Endothelial cell of umbilical vein (primary cell): ENCODE measurements at regions not wholly inside any gene's neighbourhood (a gene's known extent, or its start where the extent isn't known, plus 50 kb on each side); places are given as distances from the start of the nearest gene placed in this dataset.

Experiments used
- BruUV-seq: library from RNA; stranded (reverse); fragments of 400-500 nt; replicated peaks from 2 replicates; lab custom pipeline; 2021; lab: Mats Ljungman, UMichigan
- CTCF ChIA-PET: fragments of 300-600, 350-600 bp; sonication (Branson Sonifier 250); formaldehyde crosslinking; loops from one replicate; lab custom pipeline; 2021; ENCODE audit warnings: antibody characterized with exemption, inconsistent platforms; lab: Charles Lee
- POLR2A ChIA-PET: fragments of 300-600, 350-600 bp; sonication (Branson Sonifier 250); formaldehyde crosslinking; loops from one replicate; lab custom pipeline; 2021; ENCODE audit warnings: antibody characterized with exemption, inconsistent platforms; lab: Charles Lee
- DNase-seq: peaks from one replicate; pipeline ENCODE4 v3.0.0-alpha.2; 2011; ENCODE audit warnings: low read depth, low spot score
- FAIRE-seq: peaks from 2 replicates; lab custom pipeline; 2011; peaks lifted over from hg19 to GRCh38; lab: Jason Lieb, UNC
- H2AFZ ChIP-seq: 2 replicates; pipeline ENCODE4 v1.6.0; 2012; ENCODE audit warnings: low read depth, low read length, control low read depth, inconsistent platforms
- H3K27ac ChIP-seq: 2 replicates; pipeline ENCODE4 v1.5.1; 2011; ENCODE audit warnings: low read depth, mild to moderate bottlenecking, control low read depth, low read length, moderate library complexity; ENCODE audit not compliant: insufficient read depth
- H3K27me3 ChIP-seq, 2 experiments: 2 replicates each; pipeline versions ENCODE4 v1.6.0 to v1.6.1; 2011; ENCODE audit warnings: low read length in 2 of 2, mixed read lengths in 1 of 2; ENCODE audit not compliant: control insufficient read depth in 2 of 2, insufficient read depth in 2 of 2
- H3K36me3 ChIP-seq, 2 experiments: 2 replicates in 1 of 2; 3 replicates in 1 of 2; pipeline ENCODE4 v1.5.1; 2011; ENCODE audit warnings: low read length in 2 of 2, mild to moderate bottlenecking in 1 of 2, moderate library complexity in 1 of 2; ENCODE audit not compliant: control insufficient read depth in 2 of 2, insufficient read depth in 2 of 2; ENCODE audit errors: extremely low read depth in 1 of 2
- H3K4me1 ChIP-seq: 3 replicates; pipeline ENCODE4 v1.5.1; 2011; ENCODE audit warnings: mild to moderate bottlenecking, low read length; ENCODE audit not compliant: control insufficient read depth, insufficient read depth; ENCODE audit errors: extremely low read depth
- H3K4me2 ChIP-seq: 2 replicates; pipeline ENCODE4 v1.6.1; 2011; ENCODE audit warnings: low read length, control low read depth, mixed read lengths; ENCODE audit not compliant: insufficient read depth
- H3K4me3 ChIP-seq, 3 experiments: fragments of 200-600 bp in 1 of 3; sonication (generic), shearing (Covaris generic) in 1 of 3; replicated peaks in 1 of 3; 2 replicates each; pipeline ENCODE4 v1.5.1; 2011 to 2016; ENCODE audit warnings: control low read depth in 3 of 3, low read length in 3 of 3, mild to moderate bottlenecking in 2 of 3, inconsistent platforms in 1 of 3, low read depth in 1 of 3, moderate library complexity in 1 of 3; ENCODE audit not compliant: insufficient read depth in 1 of 3
- H3K79me2 ChIP-seq: 2 replicates; pipeline ENCODE4 v1.6.0; 2012; ENCODE audit warnings: low read length, inconsistent platforms; ENCODE audit not compliant: control insufficient read depth, insufficient read depth
- H3K9ac ChIP-seq: replicated peaks from 2 replicates; pipeline ENCODE3; 2011; ENCODE audit warnings: low read length, control low read depth; ENCODE audit not compliant: insufficient read depth; ENCODE audit errors: extremely low read depth
- H3K9me1 ChIP-seq: replicated peaks from 3 replicates; pipeline ENCODE4 v1.6.0; 2011; ENCODE audit warnings: mild to moderate bottlenecking, low read length; ENCODE audit not compliant: control insufficient read depth, insufficient read depth; ENCODE audit errors: extremely low read depth
- H3K9me3 ChIP-seq: replicated peaks from 2 replicates; pipeline ENCODE4 v1.5.1; 2012; ENCODE audit warnings: low read length, inconsistent platforms; ENCODE audit not compliant: control insufficient read depth, insufficient read depth
- H4K20me1 ChIP-seq: replicated peaks from 2 replicates; pipeline ENCODE3; 2011; ENCODE audit warnings: mild to moderate bottlenecking, low read length; ENCODE audit not compliant: control insufficient read depth, insufficient read depth; ENCODE audit errors: extremely low read depth
- CTCF ChIP-seq, 2 donors: IDR thresholded peaks; 1 replicate in 1 of 2; 2 replicates in 1 of 2; pipeline ENCODE4 v1.5.1; 2011; ENCODE audit warnings: low read length in 2 of 2, mild to moderate bottlenecking in 2 of 2, moderate library complexity in 2 of 2, control low read depth in 1 of 2, inconsistent platforms in 1 of 2, low read depth in 1 of 2; ENCODE audit not compliant: insufficient read depth in 1 of 2; ENCODE audit errors: extremely low read depth in 1 of 2
- EZH2 ChIP-seq: IDR thresholded peaks from 2 replicates; pipeline ENCODE4 v1.6.1; 2012; ENCODE audit warnings: borderline replicate concordance, low read depth, mild to moderate bottlenecking, moderate library complexity, low read length, inconsistent platforms; ENCODE audit not compliant: severe bottlenecking
- FOS ChIP-seq: IDR thresholded peaks from 2 replicates; pipeline ENCODE4 v1.6.1; 2011; ENCODE audit warnings: mild to moderate bottlenecking, low read length, moderate library complexity, borderline replicate concordance; ENCODE audit not compliant: insufficient read depth
- GATA2 ChIP-seq: IDR thresholded peaks from 2 replicates; pipeline ENCODE4 v1.7.0; 2011; ENCODE audit warnings: low read depth, mild to moderate bottlenecking, moderate library complexity, mixed read lengths, low read length; ENCODE audit not compliant: insufficient read length, insufficient read depth
- JUN ChIP-seq: IDR thresholded peaks from 2 replicates; pipeline ENCODE4 v1.6.1; 2011; ENCODE audit warnings: borderline replicate concordance, low read depth; ENCODE audit not compliant: insufficient read length, insufficient read depth
- MAX ChIP-seq: IDR thresholded peaks from 2 replicates; pipeline ENCODE4 v1.6.1; 2011; ENCODE audit not compliant: insufficient read depth, insufficient read length
- MYC ChIP-seq: IDR thresholded peaks from one replicate; pipeline ENCODE4 v1.6.1; 2011; ENCODE audit warnings: mild to moderate bottlenecking, low read depth, low read length
- POLR2A ChIP-seq: IDR thresholded peaks from 2 replicates; pipeline ENCODE4 v1.6.1; 2012; ENCODE audit warnings: low read depth, mild to moderate bottlenecking, control low read depth, low read length
- POLR2AphosphoS5 ChIP-seq: IDR thresholded peaks from 2 replicates; pipeline ENCODE4 v1.6.1; 2012; ENCODE audit warnings: low read depth, mild to moderate bottlenecking, control low read depth, low read length, moderate library complexity; ENCODE audit not compliant: insufficient read depth
- dilution Hi-C: fragments of 300-500 bp; cut with MboI; formaldehyde crosslinking; loops from one replicate; pipeline ENCODE4 v1.15.0; 2019; ENCODE audit warnings: low sequenced_read_pairs; ENCODE audit not compliant: extremely low pct_ligation_motif_present
- intact Hi-C: fragments of 100-400 bp; cut with micrococcal nuclease; formaldehyde crosslinking; loops from one replicate; pipeline ENCODE4 v1.10.0; 2022

GRCh38 chr4:116500225-116500624 lies 585.2 kb downstream of the TRAM1L1 start:
- no peak overlapping the region for H3K27ac ChIP-seq
- intact Hi-C loops (no loop called here), dilution Hi-C loops (no loop called here)
- H3K9me1 ChIP-seq: no peaks in the 10 kb centered on the region
- CTCF ChIA-PET: no interaction called here
- H3K79me2 ChIP-seq: no peaks in the 10 kb centered on the region
- no peaks in the 10 kb centered on the region for H3K9me3 ChIP-seq
- H3K27me3 ChIP-seq: no peaks in the 10 kb centered on the region
- FAIRE-seq (no peak), DNase-seq (no peak)
- no peaks in the 10 kb centered on the region for H4K20me1 ChIP-seq
- POLR2A ChIA-PET: no interaction called here
- H3K36me3 ChIP-seq: no peaks in the 10 kb centered on the region
- BruUV-seq: no TSS peak
- no peaks in the 10 kb centered on the region for H3K4me1 ChIP-seq
- no peak overlapping the region for H3K4me2 ChIP-seq
- no peak overlapping the region for H3K9ac ChIP-seq
- TF ChIP-seq MAX (no peak), GATA2 (no peak), JUN (no peak), CTCF (IDR thresholded peaks at IDR 0.05; ENCODE audit: extremely low read depth in 1 of 2, insufficient read depth in 1 of 2, low read depth in 1 of 2, low read length in 2 of 2) (no peak), MYC (no peak), FOS (no peak), EZH2 (no peak), POLR2A (no peak), POLR2AphosphoS5 (no peak)
- no peak overlapping the region for H2AFZ ChIP-seq
- no peak overlapping the region for H3K4me3 ChIP-seq
